HepG2 (cell line): ENCODE measurements at regions not wholly inside any gene's neighbourhood (a gene's known extent, or its start where the extent isn't known, plus 50 kb on each side); places are given as distances from the start of the nearest gene placed in this dataset.
A peak's percentile ranks its signal among the peaks of the same experiment; 100 is the strongest.

Experiments
- AGO2 ChIP-seq: fragments of 200-400 bp; formaldehyde crosslinking; optimal IDR thresholded peaks from 2 replicates; pipeline ENCODE3; 2017; ENCODE audit warnings: mild to moderate bottlenecking, low read depth, low read length, moderate library complexity
- HMG20A ChIP-seq: IDR thresholded peaks from 2 replicates; pipeline ENCODE4 v1.6.1; 2016; ENCODE audit warnings: borderline replicate concordance
- HOXA7 ChIP-seq: sonication (generic); formaldehyde crosslinking; IDR thresholded peaks from 2 replicates; pipeline ENCODE4 v1.8.1; 2022; ENCODE audit warnings: mild to moderate bottlenecking, missing genetic modification reagents, moderate library complexity
- MED13 ChIP-seq: sonication (generic); formaldehyde crosslinking; IDR thresholded peaks from 2 replicates; pipeline ENCODE4 v1.5.0; 2020; ENCODE audit warnings: missing genetic modification reagents
- MED8 ChIP-seq: sonication (generic); formaldehyde crosslinking; IDR thresholded peaks from 2 replicates; pipeline ENCODE4 v1.8.1; 2023; ENCODE audit warnings: mild to moderate bottlenecking, missing genetic modification reagents; ENCODE audit not compliant: insufficient replicate concordance
- SRF ChIP-seq: IDR thresholded peaks from 2 replicates; pipeline ENCODE4 v1.6.1; 2011; ENCODE audit warnings: mild to moderate bottlenecking, low read depth, low read length, moderate library complexity
- ZBTB7B ChIP-seq: sonication (generic); formaldehyde crosslinking; IDR thresholded peaks from 2 replicates; pipeline ENCODE4 v1.4.0; 2020; ENCODE audit warnings: missing genetic modification reagents
- ZNF10 ChIP-seq: sonication (generic); formaldehyde crosslinking; IDR thresholded peaks from 2 replicates; pipeline ENCODE4 v1.4.0; 2020; ENCODE audit warnings: mild to moderate bottlenecking, low read depth, missing genetic modification reagents, borderline replicate concordance
- ZNF225 ChIP-seq: sonication (generic); formaldehyde crosslinking; IDR thresholded peaks from 2 replicates; pipeline ENCODE4 v1.4.0; 2020; ENCODE audit warnings: mild to moderate bottlenecking, missing genetic modification reagents
- ZNF577 ChIP-seq: sonication (generic); formaldehyde crosslinking; IDR thresholded peaks from 2 replicates; pipeline ENCODE4 v1.4.0; 2020; ENCODE audit warnings: mild to moderate bottlenecking, low read depth, missing genetic modification reagents, borderline replicate concordance
- ZNF652 ChIP-seq: IDR thresholded peaks from 2 replicates; pipeline ENCODE4 v1.6.1; 2016; ENCODE audit warnings: low read depth, borderline replicate concordance
- ZNF768 ChIP-seq: sonication (generic); formaldehyde crosslinking; IDR thresholded peaks from 2 replicates; pipeline ENCODE4 v1.4.0; 2020; ENCODE audit warnings: missing genetic modification reagents
- ZNF773 ChIP-seq: sonication (generic); formaldehyde crosslinking; IDR thresholded peaks from 2 replicates; pipeline ENCODE4 v1.4.0; 2020; ENCODE audit warnings: missing genetic modification reagents, borderline replicate concordance
- ZNF775 ChIP-seq: sonication (generic); formaldehyde crosslinking; IDR thresholded peaks from 2 replicates; pipeline ENCODE4 v1.4.0; 2020; ENCODE audit warnings: missing genetic modification reagents, mild to moderate bottlenecking, moderate library complexity, borderline replicate concordance
- ZNF879 ChIP-seq: sonication (generic); formaldehyde crosslinking; IDR thresholded peaks from 2 replicates; pipeline ENCODE4 v1.8.1; 2023; ENCODE audit warnings: missing genetic modification reagents
- ZNF891 ChIP-seq: sonication (generic); formaldehyde crosslinking; IDR thresholded peaks from 2 replicates; pipeline ENCODE4 v1.5.0; 2020; ENCODE audit warnings: mild to moderate bottlenecking, missing genetic modification reagents
- TF ChIP-seq, protein P1 (sequence below): IDR thresholded peaks from 2 replicates; pipeline ENCODE4 v1.4.0; 2020; ENCODE audit warnings: mild to moderate bottlenecking, missing genetic modification reagents
- TF ChIP-seq, protein P2 (sequence below): IDR thresholded peaks from 2 replicates; pipeline ENCODE4 v1.6.1; 2016; ENCODE audit warnings: low read depth
- TF ChIP-seq, protein P3 (sequence below): sonication (generic); formaldehyde crosslinking; IDR thresholded peaks from 2 replicates; pipeline ENCODE4 v1.5.1; 2020; ENCODE audit warnings: missing genetic modification reagents, mild to moderate bottlenecking, borderline replicate concordance
- TF ChIP-seq, protein P4 (sequence below), 2 experiments: sonication (generic) in 1 of 2; formaldehyde crosslinking in 1 of 2; IDR thresholded peaks; 2 replicates each; pipeline versions ENCODE4 v1.6.1 to v1.9.0; 2014 to 2022; ENCODE audit warnings: antibody characterized with exemption in 1 of 2, borderline replicate concordance in 1 of 2, inconsistent platforms in 1 of 2, low read depth in 1 of 2, missing genetic modification reagents in 1 of 2

DNA sequence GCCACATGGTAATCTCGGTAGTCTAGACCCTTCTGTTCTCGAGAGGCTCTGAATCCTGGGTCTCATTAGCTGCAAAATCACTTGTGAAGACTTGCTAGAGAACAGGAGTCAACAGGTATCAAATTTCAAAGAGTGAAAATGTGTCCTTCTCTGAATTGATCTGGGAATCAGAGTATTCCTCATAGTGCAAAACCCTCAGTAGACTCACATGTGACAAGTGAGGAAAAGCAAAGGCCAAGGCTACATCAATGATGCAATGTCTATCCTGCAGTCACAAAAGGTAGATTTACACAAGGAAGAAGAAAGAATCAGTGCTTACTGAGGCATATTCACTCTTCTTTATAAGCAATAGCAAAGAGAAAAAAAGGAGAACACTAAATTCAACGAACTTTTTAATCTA lies 1220.0 kb upstream of the GJE1 start (continued):
- TF ChIP-seq ZNF577 (CRISPR knock-in tag) (no peak), ZNF652 (CRISPR knock-in tag) (no peak), HMG20A (CRISPR knock-in tag) (peak; percentile 93), ZNF768 (CRISPR knock-in tag) (no peak), ZNF225 (CRISPR knock-in tag) (no peak), AGO2 (no peak), SRF (no peak), ZNF879 (no peak), MED13 (CRISPR knock-in tag) (no peak), ZBTB7B (CRISPR knock-in tag) (no peak), HOXA7 (CRISPR knock-in tag) (no peak), ZNF891 (CRISPR knock-in tag) (no peak), MED8 (CRISPR knock-in tag) (no peak), ZNF773 (CRISPR knock-in tag) (no peak), ZNF775 (CRISPR knock-in tag) (no peak), ZNF10 (CRISPR knock-in tag) (no peak)
- TF ChIP-seq, protein P1, sequence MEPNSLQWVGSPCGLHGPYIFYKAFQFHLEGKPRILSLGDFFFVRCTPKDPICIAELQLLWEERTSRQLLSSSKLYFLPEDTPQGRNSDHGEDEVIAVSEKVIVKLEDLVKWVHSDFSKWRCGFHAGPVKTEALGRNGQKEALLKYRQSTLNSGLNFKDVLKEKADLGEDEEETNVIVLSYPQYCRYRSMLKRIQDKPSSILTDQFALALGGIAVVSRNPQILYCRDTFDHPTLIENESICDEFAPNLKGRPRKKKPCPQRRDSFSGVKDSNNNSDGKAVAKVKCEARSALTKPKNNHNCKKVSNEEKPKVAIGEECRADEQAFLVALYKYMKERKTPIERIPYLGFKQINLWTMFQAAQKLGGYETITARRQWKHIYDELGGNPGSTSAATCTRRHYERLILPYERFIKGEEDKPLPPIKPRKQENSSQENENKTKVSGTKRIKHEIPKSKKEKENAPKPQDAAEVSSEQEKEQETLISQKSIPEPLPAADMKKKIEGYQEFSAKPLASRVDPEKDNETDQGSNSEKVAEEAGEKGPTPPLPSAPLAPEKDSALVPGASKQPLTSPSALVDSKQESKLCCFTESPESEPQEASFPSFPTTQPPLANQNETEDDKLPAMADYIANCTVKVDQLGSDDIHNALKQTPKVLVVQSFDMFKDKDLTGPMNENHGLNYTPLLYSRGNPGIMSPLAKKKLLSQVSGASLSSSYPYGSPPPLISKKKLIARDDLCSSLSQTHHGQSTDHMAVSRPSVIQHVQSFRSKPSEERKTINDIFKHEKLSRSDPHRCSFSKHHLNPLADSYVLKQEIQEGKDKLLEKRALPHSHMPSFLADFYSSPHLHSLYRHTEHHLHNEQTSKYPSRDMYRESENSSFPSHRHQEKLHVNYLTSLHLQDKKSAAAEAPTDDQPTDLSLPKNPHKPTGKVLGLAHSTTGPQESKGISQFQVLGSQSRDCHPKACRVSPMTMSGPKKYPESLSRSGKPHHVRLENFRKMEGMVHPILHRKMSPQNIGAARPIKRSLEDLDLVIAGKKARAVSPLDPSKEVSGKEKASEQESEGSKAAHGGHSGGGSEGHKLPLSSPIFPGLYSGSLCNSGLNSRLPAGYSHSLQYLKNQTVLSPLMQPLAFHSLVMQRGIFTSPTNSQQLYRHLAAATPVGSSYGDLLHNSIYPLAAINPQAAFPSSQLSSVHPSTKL (CRISPR knock-in tag), result peak; percentile 94
- TF ChIP-seq, protein P2, sequence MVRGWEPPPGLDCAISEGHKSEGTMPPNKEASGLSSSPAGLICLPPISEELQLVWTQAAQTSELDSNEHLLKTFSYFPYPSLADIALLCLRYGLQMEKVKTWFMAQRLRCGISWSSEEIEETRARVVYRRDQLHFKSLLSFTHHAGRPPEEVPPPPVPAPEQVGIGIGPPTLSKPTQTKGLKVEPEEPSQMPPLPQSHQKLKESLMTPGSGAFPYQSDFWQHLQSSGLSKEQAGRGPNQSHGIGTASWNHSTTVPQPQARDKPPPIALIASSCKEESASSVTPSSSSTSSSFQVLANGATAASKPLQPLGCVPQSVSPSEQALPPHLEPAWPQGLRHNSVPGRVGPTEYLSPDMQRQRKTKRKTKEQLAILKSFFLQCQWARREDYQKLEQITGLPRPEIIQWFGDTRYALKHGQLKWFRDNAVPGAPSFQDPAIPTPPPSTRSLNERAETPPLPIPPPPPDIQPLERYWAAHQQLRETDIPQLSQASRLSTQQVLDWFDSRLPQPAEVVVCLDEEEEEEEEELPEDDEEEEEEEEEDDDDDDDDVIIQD (CRISPR knock-in tag), result no peak
- TF ChIP-seq, protein P3, sequence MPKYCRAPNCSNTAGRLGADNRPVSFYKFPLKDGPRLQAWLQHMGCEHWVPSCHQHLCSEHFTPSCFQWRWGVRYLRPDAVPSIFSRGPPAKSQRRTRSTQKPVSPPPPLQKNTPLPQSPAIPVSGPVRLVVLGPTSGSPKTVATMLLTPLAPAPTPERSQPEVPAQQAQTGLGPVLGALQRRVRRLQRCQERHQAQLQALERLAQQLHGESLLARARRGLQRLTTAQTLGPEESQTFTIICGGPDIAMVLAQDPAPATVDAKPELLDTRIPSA (CRISPR knock-in tag), result no peak
- TF ChIP-seq, protein P4, sequence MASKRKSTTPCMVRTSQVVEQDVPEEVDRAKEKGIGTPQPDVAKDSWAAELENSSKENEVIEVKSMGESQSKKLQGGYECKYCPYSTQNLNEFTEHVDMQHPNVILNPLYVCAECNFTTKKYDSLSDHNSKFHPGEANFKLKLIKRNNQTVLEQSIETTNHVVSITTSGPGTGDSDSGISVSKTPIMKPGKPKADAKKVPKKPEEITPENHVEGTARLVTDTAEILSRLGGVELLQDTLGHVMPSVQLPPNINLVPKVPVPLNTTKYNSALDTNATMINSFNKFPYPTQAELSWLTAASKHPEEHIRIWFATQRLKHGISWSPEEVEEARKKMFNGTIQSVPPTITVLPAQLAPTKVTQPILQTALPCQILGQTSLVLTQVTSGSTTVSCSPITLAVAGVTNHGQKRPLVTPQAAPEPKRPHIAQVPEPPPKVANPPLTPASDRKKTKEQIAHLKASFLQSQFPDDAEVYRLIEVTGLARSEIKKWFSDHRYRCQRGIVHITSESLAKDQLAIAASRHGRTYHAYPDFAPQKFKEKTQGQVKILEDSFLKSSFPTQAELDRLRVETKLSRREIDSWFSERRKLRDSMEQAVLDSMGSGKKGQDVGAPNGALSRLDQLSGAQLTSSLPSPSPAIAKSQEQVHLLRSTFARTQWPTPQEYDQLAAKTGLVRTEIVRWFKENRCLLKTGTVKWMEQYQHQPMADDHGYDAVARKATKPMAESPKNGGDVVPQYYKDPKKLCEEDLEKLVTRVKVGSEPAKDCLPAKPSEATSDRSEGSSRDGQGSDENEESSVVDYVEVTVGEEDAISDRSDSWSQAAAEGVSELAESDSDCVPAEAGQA (IDR thresholded peaks at IDR 0.05; ENCODE audit: low read depth), result no peak
- TF ChIP-seq, protein P4 (CRISPR knock-in tag; IDR thresholded peaks at IDR 0.05; ENCODE audit: borderline replicate concordance), result no peak
